ENCODE measurements at regions not wholly inside any gene's neighbourhood (a gene's known extent, or its start where the extent isn't known, plus 50 kb on each side); places are given as distances from the start of the nearest gene placed in this dataset.
A peak's percentile ranks its signal among the peaks of the same experiment; 100 is the strongest.

DNA sequence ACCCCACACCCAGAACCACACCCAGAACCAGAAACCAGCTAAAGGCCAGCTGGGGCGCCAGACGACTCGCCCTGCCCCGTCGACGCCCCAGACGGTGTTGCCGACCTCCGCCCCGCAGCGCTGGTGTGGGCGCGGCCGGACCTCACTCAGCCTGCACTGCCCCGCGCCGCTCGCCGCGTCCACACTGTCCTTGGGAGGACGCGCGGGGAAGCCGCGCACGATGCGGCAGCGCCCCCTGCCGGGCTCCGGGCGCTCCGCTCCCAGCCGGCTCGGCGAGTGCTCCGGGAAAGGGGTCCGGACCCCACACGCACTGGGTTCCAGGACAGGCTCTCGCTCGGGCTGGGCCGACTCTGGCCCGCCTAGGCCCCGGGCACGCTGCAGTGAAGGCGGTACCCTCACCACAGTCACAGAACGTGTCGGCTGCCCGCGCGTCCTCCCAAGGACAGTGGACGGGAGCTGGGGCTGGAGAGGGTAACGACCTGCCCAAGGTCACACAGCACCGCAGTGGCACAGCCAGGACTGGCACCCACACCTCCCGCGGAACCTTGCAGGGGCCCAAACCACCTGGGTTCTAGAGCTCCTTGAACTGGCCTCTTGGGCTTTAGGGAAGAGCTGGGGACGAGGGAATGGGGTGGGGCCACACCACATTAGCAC, 90.2 kb downstream of the DMRTA2 start:
- Histone ChIP-seq H3K27me3 (ENCODE audit: insufficient read depth in 3 of 3, low read length in 2 of 3) (peaks cover 0 to 23% (median 7%) of the 10 kb centered on the region in 3 donors), H3K4me1 (peaks cover 7% of the 10 kb centered on the region), H3K4me3 (peak overlapping the region; percentile 60), H3K27ac (no peak overlapping the region), H3K36me3 (ENCODE audit: insufficient read depth in 1 of 2, low read depth in 1 of 2) (no peaks in the 10 kb centered on the region), H3K9me3 (no peaks in the 10 kb centered on the region)
- TF ChIP-seq, protein P1, sequence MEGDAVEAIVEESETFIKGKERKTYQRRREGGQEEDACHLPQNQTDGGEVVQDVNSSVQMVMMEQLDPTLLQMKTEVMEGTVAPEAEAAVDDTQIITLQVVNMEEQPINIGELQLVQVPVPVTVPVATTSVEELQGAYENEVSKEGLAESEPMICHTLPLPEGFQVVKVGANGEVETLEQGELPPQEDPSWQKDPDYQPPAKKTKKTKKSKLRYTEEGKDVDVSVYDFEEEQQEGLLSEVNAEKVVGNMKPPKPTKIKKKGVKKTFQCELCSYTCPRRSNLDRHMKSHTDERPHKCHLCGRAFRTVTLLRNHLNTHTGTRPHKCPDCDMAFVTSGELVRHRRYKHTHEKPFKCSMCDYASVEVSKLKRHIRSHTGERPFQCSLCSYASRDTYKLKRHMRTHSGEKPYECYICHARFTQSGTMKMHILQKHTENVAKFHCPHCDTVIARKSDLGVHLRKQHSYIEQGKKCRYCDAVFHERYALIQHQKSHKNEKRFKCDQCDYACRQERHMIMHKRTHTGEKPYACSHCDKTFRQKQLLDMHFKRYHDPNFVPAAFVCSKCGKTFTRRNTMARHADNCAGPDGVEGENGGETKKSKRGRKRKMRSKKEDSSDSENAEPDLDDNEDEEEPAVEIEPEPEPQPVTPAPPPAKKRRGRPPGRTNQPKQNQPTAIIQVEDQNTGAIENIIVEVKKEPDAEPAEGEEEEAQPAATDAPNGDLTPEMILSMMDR (IDR thresholded peaks at IDR 0.05), result peak; percentile 71
- peak; percentile 82 to 96 (median 91) for ATAC-seq
- 2 to 4% (median 2%) methylated on average over 42 to 56 of the region's 56 CpGs for WGBS, 3 donors
- peak; percentile 62 to 74 for DNase-seq
- intact Hi-C loops (cut with DNase I), result no loop called here

DNA sequence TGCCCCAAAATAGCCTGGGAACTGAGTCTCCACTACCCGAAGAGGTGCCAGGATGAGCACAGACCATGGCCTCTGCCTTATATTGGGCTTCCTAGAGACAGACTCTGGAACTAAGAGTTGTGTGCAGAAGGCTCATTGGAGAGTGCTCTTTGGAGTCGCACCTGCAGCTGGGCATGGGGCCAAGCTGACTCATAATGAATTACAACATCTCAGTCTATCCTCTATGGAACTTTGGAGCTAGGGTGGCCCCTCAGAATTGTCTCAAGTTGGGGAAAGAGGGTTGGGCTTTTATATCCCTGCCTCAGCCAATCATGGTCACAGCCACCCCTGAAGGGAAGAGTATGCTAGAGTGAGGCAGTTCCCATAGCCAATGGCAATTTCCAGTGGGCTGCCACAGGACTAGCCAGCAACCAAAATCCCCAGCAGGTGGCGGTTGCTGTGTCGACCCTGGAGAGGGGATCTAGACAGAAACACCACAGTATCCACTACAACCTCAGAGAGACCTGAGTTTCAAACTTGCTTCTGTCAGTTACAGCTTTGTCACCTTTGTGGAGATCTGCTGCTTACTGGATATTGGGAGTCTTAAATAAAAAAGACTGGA, 93.8 kb downstream of the DMRTA2 start:
- intact Hi-C loops (cut with DNase I), result no loop called here
- Histone ChIP-seq H3K27me3 (ENCODE audit: insufficient read depth in 3 of 3, low read length in 2 of 3) (peaks cover 0 to 19% (median 0%) of the 10 kb centered on the region in 3 donors), H3K4me3 (no peak overlapping the region), H3K36me3 (ENCODE audit: insufficient read depth in 1 of 2, low read depth in 1 of 2) (no peaks in the 10 kb centered on the region), H3K27ac (no peak overlapping the region), H3K4me1 (peaks cover 7% of the 10 kb centered on the region), H3K9me3 (no peaks in the 10 kb centered on the region)
- 54 to 60% (median 55%) methylated on average over 4 of the region's 4 CpGs for WGBS, 3 donors
- TF ChIP-seq, protein P1 (IDR thresholded peaks at IDR 0.05), result no peak
- no peak for DNase-seq
- ATAC-seq, result no peak

DNA sequence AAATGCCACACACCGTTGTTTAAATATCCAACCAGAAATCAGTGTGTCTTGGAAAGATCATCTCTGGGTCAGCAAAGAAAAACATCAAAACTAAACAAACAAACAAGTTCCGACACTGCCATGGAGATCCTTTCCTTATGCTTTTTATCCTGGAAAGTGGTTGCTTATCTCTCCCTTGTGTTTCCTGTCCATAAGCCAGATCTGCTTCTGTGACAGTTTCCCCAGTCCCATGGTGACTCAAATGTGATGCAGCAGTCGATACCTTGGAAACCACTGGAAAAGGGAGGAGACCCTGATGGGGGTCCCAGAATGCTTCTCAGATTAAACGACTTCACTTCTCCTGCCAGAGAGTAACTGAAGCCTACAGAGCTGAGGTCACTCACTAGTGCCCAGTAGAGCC, 94.7 kb downstream of the DMRTA2 start:
- WGBS, 3 donors, result 42 to 49% (median 47%) methylated on average over 4 of the region's 4 CpGs
- DNase-seq (no peak), ATAC-seq (no peak)
- Histone ChIP-seq H3K4me3 (no peak overlapping the region), H3K27me3 (ENCODE audit: insufficient read depth in 3 of 3, low read length in 2 of 3) (peaks cover 0 to 10% (median 0%) of the 10 kb centered on the region in 3 donors), H3K4me1 (peaks cover 5% of the 10 kb centered on the region), H3K27ac (no peak overlapping the region), H3K9me3 (no peaks in the 10 kb centered on the region), H3K36me3 (ENCODE audit: insufficient read depth in 1 of 2, low read depth in 1 of 2) (no peaks in the 10 kb centered on the region)
- TF ChIP-seq, protein P1 (IDR thresholded peaks at IDR 0.05), result no peak
- intact Hi-C loops (cut with DNase I), result no loop called here

DNA sequence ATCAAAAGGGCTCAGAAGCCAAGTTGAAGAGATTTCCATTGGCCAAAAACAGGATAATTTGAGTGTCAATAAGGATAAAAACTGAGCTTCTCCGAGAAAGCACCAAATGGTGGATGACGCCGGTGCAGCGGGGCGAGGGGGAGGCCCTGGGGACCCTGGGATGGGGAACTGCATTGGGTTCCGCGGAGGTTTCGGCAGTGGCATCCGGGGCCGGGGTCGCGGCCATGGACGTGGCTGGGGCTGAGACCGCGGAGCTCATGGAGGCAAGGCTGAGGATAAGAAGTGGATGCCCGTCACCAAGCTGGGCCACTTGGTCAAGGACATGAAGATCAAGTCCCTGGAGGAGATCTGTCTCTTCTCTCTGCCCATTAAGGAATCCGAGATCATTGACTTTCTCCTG, 97.2 kb downstream of the DMRTA2 start:
- no peaks in the 10 kb centered on the region for H3K36me3 ChIP-seq (ENCODE audit: insufficient read depth in 1 of 2, low read depth in 1 of 2)
- DNase-seq (no peak), ATAC-seq (no peak)
- intact Hi-C loops (cut with DNase I), result no loop called here
- no peaks in the 10 kb centered on the region for H3K27me3 ChIP-seq (ENCODE audit: insufficient read depth in 3 of 3, low read length in 2 of 3)
- H3K27ac ChIP-seq, result no peak overlapping the region
- H3K4me3 ChIP-seq, result no peak overlapping the region
- no peaks in the 10 kb centered on the region for H3K4me1 ChIP-seq
- TF ChIP-seq, protein P1 (IDR thresholded peaks at IDR 0.05), result no peak
- WGBS, 3 donors, result 93 to 94% (median 93%) methylated on average over 17 of the region's 17 CpGs
- no peaks in the 10 kb centered on the region for H3K9me3 ChIP-seq
